IMR-90 (cell line): ENCODE measurements at regions not wholly inside any gene's neighbourhood (a gene's known extent, or its start where the extent isn't known, plus 50 kb on each side); places are given as distances from the start of the nearest gene placed in this dataset.

Source experiments
- ATAC-seq: fragments of 200-7000 bp; cut with Tn5 transposase; 2 replicates; pipeline ENCODE4 v1.9.1; 2020; ENCODE audit warnings: low read depth, mild to moderate bottlenecking, moderate library complexity
- BruUV-seq: library from RNA; stranded (reverse); fragments of 400-500 nt; replicated peaks from 2 replicates; lab custom pipeline; 2021; lab: Mats Ljungman, UMichigan
- CTCF ChIA-PET: fragments of 300-600 bp; formaldehyde crosslinking; extraction: SDS; loops from one replicate; lab custom pipeline; 2021; ENCODE audit warnings: antibody characterized with exemption; lab: Yijun Ruan, JAX
- POLR2A ChIA-PET: fragments of 300-600 bp; sonication (Branson Sonifier 250); formaldehyde crosslinking; loops from one replicate; lab custom pipeline; 2022; ENCODE audit warnings: antibody characterized with exemption; ENCODE audit not compliant: unreplicated experiment; lab: Charles Lee
- DNase-seq: peaks from one replicate; pipeline ENCODE4 v3.0.0; 2013
- H2AFZ ChIP-seq: replicated peaks from 2 replicates; pipeline ENCODE3; 2013; ENCODE audit warnings: low read length, mild to moderate bottlenecking; ENCODE audit not compliant: poor library complexity
- H2AK5ac ChIP-seq: 2 replicates; pipeline ENCODE4 v1.6.1; 2013; ENCODE audit warnings: low read depth, low read length, inconsistent platforms
- H2AK9ac ChIP-seq: replicated peaks from 2 replicates; pipeline ENCODE3; 2013; ENCODE audit warnings: mild to moderate bottlenecking, low read depth, low read length, moderate library complexity; ENCODE audit not compliant: poor library complexity
- H2BK120ac ChIP-seq: 2 replicates; pipeline ENCODE4 v1.6.1; 2013; ENCODE audit warnings: low read depth, low read length, inconsistent platforms
- H2BK15ac ChIP-seq: 3 replicates; pipeline ENCODE4 v1.6.1; 2013; ENCODE audit warnings: low read depth, low read length, inconsistent platforms
- H2BK20ac ChIP-seq: 2 replicates; pipeline ENCODE4 v1.6.1; 2013; ENCODE audit warnings: low read depth, mild to moderate bottlenecking, inconsistent platforms, low read length, moderate library complexity
- H2BK5ac ChIP-seq: 2 replicates; pipeline ENCODE4 v1.6.1; 2013; ENCODE audit warnings: mild to moderate bottlenecking, low read depth, low read length, inconsistent platforms; ENCODE audit not compliant: poor library complexity, severe bottlenecking
- H3K14ac ChIP-seq: replicated peaks from 2 replicates; pipeline ENCODE4 v1.6.1; 2013; ENCODE audit warnings: low read depth, low read length, inconsistent platforms
- H3K18ac ChIP-seq: 2 replicates; pipeline ENCODE4 v1.6.1; 2013; ENCODE audit warnings: low read depth, low read length, control low read depth
- H3K23ac ChIP-seq: 2 replicates; pipeline ENCODE4 v1.6.1; 2013; ENCODE audit warnings: low read depth, low read length, inconsistent platforms
- H3K27ac ChIP-seq: 2 replicates; pipeline ENCODE4 v1.5.1; 2013; ENCODE audit warnings: mild to moderate bottlenecking, control low read depth, low read length; ENCODE audit not compliant: insufficient read depth
- H3K27me3 ChIP-seq: 2 replicates; pipeline ENCODE4 v1.6.1; 2013; ENCODE audit warnings: low read length; ENCODE audit not compliant: control insufficient read depth, insufficient read depth
- H3K36me3 ChIP-seq: 2 replicates; pipeline ENCODE4 v1.6.1; 2013; ENCODE audit warnings: low read length, mixed read lengths; ENCODE audit not compliant: control insufficient read depth, insufficient read depth
- H3K4ac ChIP-seq: 2 replicates; pipeline ENCODE4 v1.6.1; 2013; ENCODE audit warnings: low read depth, low read length, inconsistent platforms
- H3K4me1 ChIP-seq: 2 replicates; pipeline ENCODE4 v1.6.1; 2013; ENCODE audit warnings: low read length, mixed read lengths; ENCODE audit not compliant: control insufficient read depth, insufficient read depth
- H3K4me2 ChIP-seq: 2 replicates; pipeline ENCODE4 v1.6.1; 2013; ENCODE audit warnings: low read depth, mild to moderate bottlenecking, control low read depth, low read length, moderate library complexity
- H3K4me3 ChIP-seq: 2 replicates; pipeline ENCODE4 v1.5.1; 2013; ENCODE audit warnings: low read depth, mild to moderate bottlenecking, control low read depth, low read length, moderate library complexity; ENCODE audit not compliant: insufficient read depth
- H3K56ac ChIP-seq: 2 replicates; pipeline ENCODE4 v1.6.1; 2013; ENCODE audit warnings: low read length, inconsistent platforms; ENCODE audit not compliant: insufficient read depth; ENCODE audit errors: extremely low read depth
- H3K79me1 ChIP-seq, 2 experiments: 2 replicates each; pipeline ENCODE4 v1.6.1; 2013; ENCODE audit warnings: low read length in 2 of 2, inconsistent platforms in 1 of 2, low read depth in 1 of 2
- H3K9ac ChIP-seq: 2 replicates; pipeline ENCODE4 v1.6.1; 2013; ENCODE audit warnings: low read depth, low read length, control low read depth
- H3K9me1 ChIP-seq: 2 replicates; pipeline ENCODE4 v1.6.1; 2013; ENCODE audit warnings: low read length, inconsistent platforms; ENCODE audit not compliant: insufficient read depth
- H3K9me3 ChIP-seq: 2 replicates; pipeline ENCODE4 v1.6.1; 2013; ENCODE audit warnings: low read length; ENCODE audit not compliant: control insufficient read depth, insufficient read depth
- H4K20me1 ChIP-seq: 2 replicates; pipeline ENCODE4 v1.6.1; 2013; ENCODE audit warnings: low read length, inconsistent platforms; ENCODE audit not compliant: insufficient read depth
- H4K5ac ChIP-seq: 2 replicates; pipeline ENCODE4 v1.6.1; 2013; ENCODE audit warnings: mild to moderate bottlenecking, low read depth, low read length, control low read depth
- H4K8ac ChIP-seq, 2 experiments: 2 replicates each; pipeline ENCODE4 v1.6.1; 2013; ENCODE audit warnings: low read depth in 2 of 2, low read length in 2 of 2, control low read depth in 1 of 2, inconsistent platforms in 1 of 2
- H4K91ac ChIP-seq: 2 replicates; pipeline ENCODE4 v1.6.1; 2013; ENCODE audit warnings: low read depth, low read length, inconsistent platforms; ENCODE audit not compliant: insufficient read depth
- BHLHE40 ChIP-seq: fragments of 150-350 bp; IDR thresholded peaks from 2 replicates; pipeline ENCODE4 v1.6.1; 2016; ENCODE audit warnings: mild to moderate bottlenecking, low read depth, low read length
- CEBPB ChIP-seq: IDR thresholded peaks from 2 replicates; pipeline ENCODE4 v1.6.1; 2012; ENCODE audit warnings: low read depth, low read length, improper control_type of control experiment
- CHD1 ChIP-seq: IDR thresholded peaks from 2 replicates; pipeline ENCODE4 v1.6.1; 2012; ENCODE audit warnings: low read depth, low read length, improper control_type of control experiment
- MAFK ChIP-seq: IDR thresholded peaks from 2 replicates; pipeline ENCODE4 v1.6.1; 2012; ENCODE audit warnings: low read depth, low read length, improper control_type of control experiment
- MXI1 ChIP-seq: IDR thresholded peaks from 2 replicates; pipeline ENCODE4 v1.6.1; 2012; ENCODE audit warnings: low read depth, mild to moderate bottlenecking, low read length, moderate library complexity, borderline replicate concordance
- NFE2L2 ChIP-seq: fragments of 150-350 bp; IDR thresholded peaks from 2 replicates; pipeline ENCODE4 v1.6.1; 2016; ENCODE audit warnings: low read depth, mild to moderate bottlenecking, low read length
- POLR2A ChIP-seq: IDR thresholded peaks from 2 replicates; pipeline ENCODE4 v1.6.1; 2012; ENCODE audit warnings: mild to moderate bottlenecking, low read depth, low read length
- RAD21 ChIP-seq: IDR thresholded peaks from 2 replicates; pipeline ENCODE4 v1.6.1; 2012; ENCODE audit warnings: low read length, improper control_type of control experiment
- RCOR1 ChIP-seq: IDR thresholded peaks from 2 replicates; pipeline ENCODE4 v1.6.1; 2012; ENCODE audit warnings: mild to moderate bottlenecking, low read length, improper control_type of control experiment; ENCODE audit not compliant: insufficient replicate concordance
- RFX5 ChIP-seq: IDR thresholded peaks from 2 replicates; pipeline ENCODE4 v1.8.0; 2012; ENCODE audit warnings: low read depth, mild to moderate bottlenecking, low read length, moderate library complexity
- WGBS, 2 experiments: methylation state at CpG; one replicate each; pipeline versions ENCODE4 v1.1.5 to v1.1.7; 2013; ENCODE audit warnings: missing lambda C conversion rate in 2 of 2; ENCODE audit not compliant: insufficient read length in 1 of 2; ENCODE audit errors: extremely low coverage in 2 of 2; 5-methylcytosine and 5-hydroxymethylcytosine counted together
- dilution Hi-C: fragments of 300-500 bp; cut with HindIII; formaldehyde crosslinking; loops from one replicate; pipeline ENCODE4 v1.14.3; 2018; ENCODE audit warnings: low sequenced_read_pairs; ENCODE audit not compliant: unreplicated experiment
- in situ Hi-C: fragments of 300-500 bp; cut with MboI; formaldehyde crosslinking; loops from 3 replicates; pipeline ENCODE4 v1.14.3; 2019; ENCODE audit warnings: low sequenced_read_pairs, inconsistent platforms, mixed read lengths
- intact Hi-C: fragments of 100-400 bp; cut with micrococcal nuclease; formaldehyde crosslinking; loops from 2 replicates; pipeline ENCODE4 v1.10.0; 2022
- TF ChIP-seq, protein P1 (sequence below): fragments of 150-350 bp; IDR thresholded peaks from 2 replicates; pipeline ENCODE4 v1.6.1; 2016; ENCODE audit warnings: low read depth, mild to moderate bottlenecking, low read length, moderate library complexity, borderline replicate concordance

DNA sequence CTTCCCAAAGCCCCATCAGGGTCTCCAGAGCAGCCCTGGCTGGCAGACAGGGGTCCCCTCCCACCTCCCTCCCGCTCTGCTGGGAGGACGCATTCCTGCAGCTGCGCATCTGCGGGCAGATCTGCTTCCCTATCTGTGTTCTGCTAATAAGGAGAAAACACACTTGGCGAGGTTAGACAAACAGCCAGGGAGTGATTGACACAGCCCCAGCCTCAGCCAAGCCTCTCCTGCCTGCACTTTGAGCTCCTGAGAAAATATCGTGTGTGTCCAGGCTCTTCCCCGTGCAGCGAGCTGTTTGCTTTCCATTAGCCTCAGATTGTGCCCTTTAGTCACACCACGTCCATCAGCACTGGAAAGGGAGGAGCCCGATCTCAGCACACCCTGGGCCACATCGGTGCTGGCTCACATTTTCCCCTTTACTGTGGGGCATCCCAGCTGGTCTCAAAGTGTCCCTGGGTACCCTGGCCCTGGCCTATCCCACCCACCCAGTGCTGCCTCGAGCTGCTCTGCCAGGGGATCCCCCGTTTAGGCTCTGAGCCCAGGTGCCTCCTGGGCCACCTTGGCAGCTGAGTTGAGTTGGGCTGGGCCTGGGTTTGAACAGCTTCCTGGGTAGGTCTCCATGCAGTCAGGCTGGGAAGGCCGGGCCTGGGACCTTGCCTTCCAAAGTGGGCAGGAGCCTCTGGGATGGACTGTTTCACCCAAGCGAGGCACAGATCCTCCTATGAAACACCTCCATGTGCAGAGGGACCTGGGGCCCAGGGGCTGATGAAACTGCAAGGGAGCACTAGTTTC lies 61.1 kb downstream of the BARX1 start:
- no peak for TF ChIP-seq MAFK
- no peak for TF ChIP-seq NFE2L2
- TF ChIP-seq, protein P1, sequence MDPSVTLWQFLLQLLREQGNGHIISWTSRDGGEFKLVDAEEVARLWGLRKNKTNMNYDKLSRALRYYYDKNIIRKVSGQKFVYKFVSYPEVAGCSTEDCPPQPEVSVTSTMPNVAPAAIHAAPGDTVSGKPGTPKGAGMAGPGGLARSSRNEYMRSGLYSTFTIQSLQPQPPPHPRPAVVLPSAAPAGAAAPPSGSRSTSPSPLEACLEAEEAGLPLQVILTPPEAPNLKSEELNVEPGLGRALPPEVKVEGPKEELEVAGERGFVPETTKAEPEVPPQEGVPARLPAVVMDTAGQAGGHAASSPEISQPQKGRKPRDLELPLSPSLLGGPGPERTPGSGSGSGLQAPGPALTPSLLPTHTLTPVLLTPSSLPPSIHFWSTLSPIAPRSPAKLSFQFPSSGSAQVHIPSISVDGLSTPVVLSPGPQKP, result no peak
- no peak for TF ChIP-seq RAD21
- no peak for TF ChIP-seq RFX5
- TF ChIP-seq BHLHE40, result no peak
- no peak for TF ChIP-seq POLR2A
- no peak for TF ChIP-seq CHD1
- TF ChIP-seq RCOR1, result no peak
- TF ChIP-seq MXI1, result no peak
- no peak for TF ChIP-seq CEBPB
- Histone ChIP-seq H3K14ac (no peak overlapping the region), H2BK20ac (no peak overlapping the region), H3K27ac (no peak overlapping the region), H4K91ac (no peak overlapping the region), H3K56ac (no peak overlapping the region), H2AK5ac (no peak overlapping the region), H3K4me2 (no peak overlapping the region), H3K4me1 (no peaks in the 10 kb centered on the region), H2BK5ac (no peak overlapping the region), H4K8ac (no peak overlapping the region), H2AFZ (no peak overlapping the region), H2AK9ac (no peak overlapping the region), H3K36me3 (no peaks in the 10 kb centered on the region), H3K23ac (no peak overlapping the region), H3K18ac (no peak overlapping the region), H3K9me3 (no peaks in the 10 kb centered on the region), H3K9me1 (no peaks in the 10 kb centered on the region), H3K27me3 (no peaks in the 10 kb centered on the region), H3K9ac (no peak overlapping the region), H4K5ac (no peak overlapping the region), H2BK120ac (no peak overlapping the region), H3K79me1 (no peaks in the 10 kb centered on the region), H3K4me3 (no peak overlapping the region), H4K20me1 (no peaks in the 10 kb centered on the region), H3K4ac (no peak overlapping the region), H2BK15ac (no peak overlapping the region)
- ChIA-PET CTCF (no interaction called here), POLR2A (no interaction called here)
- in situ Hi-C loops (no loop called here), intact Hi-C loops (no loop called here), dilution Hi-C loops (no loop called here)
- WGBS, 2 experiments, result 30% methylated on average over 2 of the region's 15 CpGs; no CpG with 5 or more reads in 1 of the 2 experiments
- BruUV-seq, result no TSS peak
- DNase-seq (no peak), ATAC-seq (no peak)
